ENCODE measurements at regions not wholly inside any gene's neighbourhood (a gene's known extent, or its start where the extent isn't known, plus 50 kb on each side); places are given as distances from the start of the nearest gene placed in this dataset.
"Not testable (repeated sequence)": the region's sequence is repeated elsewhere in the genome, so short reads cannot be mapped to it uniquely, and the experiment has no call there.

- DNase-seq (ENCODE audit: low read depth in 2 of 2) = not testable (repeated sequence)
Measured at GRCh38 chr10:22467393-22467792, 122.1 kb downstream of the SPAG6 start.

DNA sequence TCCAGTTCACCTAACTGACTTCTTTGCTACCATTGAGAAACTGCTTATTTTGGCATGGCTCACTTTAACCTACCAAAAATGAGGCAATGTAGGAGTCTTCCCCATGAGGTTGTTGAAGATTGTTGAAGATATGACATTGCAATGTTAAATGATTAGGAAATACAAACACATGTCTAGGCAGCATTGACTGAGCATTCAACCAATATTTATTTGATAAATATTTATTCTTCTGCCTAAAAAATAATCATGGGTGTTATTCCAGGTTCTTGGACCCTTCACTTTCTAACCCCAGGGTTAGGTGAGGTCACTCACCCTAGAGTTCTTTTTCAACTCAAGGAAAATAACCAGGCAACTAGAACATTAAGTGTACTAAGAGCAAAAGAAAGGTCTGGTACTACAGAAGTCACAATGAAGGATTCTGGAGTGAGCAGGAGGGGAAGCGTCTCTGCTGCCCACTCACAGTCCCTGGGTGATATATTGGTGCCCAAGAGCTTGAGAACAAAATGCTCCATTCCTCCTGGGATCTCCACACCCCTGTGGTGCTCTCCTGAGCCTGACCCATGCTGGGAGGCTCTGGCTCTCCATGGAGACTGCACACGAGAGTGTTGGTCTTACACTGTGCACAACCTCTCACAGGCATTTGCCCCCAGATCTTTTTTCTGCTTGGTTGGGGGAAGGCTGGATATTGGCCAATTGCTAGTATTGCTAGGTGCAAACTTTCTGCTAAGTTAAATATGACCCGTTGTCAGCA lies 123.4 kb downstream of the SPAG6 start:
- DNase-seq (ENCODE audit: low read depth in 2 of 2) = no peak

GRCh38 chr10:22473044-22473443 lies 127.7 kb downstream of the SPAG6 start:
- no peak for DNase-seq (ENCODE audit: low read depth in 2 of 2)

GRCh38 chr10:22473459-22473858 lies 128.2 kb downstream of the SPAG6 start:
- no peak for DNase-seq (ENCODE audit: low read depth in 2 of 2)

DNA sequence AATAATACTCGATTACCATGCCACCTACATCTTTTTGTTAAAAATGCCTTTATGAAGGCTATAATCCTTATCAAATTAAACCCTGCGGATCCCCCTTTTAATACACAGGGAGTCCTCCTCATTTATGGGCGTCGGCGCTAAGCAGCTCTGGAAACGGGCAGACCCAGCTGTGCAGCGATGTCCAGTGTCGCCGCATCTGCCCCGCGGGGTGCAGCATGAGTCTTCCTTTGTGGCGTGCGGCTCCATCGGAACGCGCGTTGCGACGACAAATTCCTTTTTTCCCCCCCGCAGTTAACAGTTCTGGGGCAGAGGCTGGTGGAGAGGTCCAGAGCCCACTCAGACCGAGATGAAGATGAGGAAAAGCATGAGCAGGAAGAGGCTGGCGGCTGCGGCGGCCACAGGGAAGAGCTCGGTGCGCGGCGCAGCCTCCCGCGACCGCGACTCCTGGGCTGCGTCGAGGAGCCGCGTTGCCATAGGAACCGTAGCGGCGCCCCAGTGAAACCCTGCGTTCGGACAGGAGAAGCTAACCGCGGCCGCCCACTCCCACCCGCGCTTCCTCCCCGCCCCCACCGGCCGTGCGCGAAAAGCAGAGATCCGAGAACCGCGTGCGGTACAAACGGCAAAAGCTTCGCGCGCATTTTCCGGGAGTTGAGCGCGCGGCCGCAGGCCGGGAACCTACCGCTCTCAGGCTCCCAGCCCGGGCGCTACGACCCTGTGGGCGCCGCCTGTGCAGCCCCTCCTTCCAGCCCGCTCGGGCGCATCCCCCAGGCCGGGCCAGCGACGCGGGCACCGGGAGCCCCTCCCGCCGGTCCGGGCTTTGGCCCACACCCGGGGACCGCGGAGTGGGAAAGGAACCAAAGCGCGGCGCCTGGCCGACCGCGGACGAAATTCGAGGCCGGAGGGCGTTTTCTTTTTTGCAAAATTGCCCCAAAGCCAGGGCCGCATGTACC lies 130.6 kb downstream of the SPAG6 start:
- peak; percentile 14 to 27 for DNase-seq (ENCODE audit: low read depth in 2 of 2)

DNA sequence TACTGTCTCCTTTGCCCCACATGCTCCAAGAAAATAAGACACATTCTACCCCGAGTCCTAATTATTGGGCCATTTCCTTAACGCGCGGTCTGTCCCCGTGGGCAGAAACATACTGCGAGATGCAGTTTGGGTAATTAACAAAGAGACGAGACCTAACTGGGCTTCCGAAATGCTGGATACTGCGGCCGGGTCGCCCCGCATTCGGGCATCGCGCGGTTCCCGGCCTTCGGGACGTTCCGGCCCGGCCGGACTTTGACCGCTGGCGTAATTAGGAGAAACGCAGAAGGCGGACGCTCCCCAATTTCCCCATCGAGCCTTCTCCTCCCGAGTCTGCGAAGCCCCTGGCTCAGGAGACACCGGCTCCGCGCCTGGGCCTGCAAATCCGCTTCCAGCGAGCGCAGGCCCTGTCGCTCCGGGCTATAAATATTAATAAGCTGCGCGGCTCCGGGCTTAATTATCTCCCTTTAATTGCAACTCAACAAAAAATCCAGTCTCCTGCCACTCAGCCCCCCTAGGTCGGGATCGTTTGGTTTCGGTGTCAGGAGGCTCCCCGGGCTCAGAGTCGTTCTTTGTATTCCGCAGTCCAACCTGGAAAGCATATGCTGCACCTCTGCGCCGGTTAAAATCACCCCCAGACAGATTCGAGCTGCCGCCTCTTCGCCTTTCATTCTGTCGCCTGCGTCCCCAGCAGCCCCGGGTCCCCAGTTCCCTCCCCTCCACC lies 131.5 kb downstream of the SPAG6 start:
- no peak for DNase-seq (ENCODE audit: low read depth in 2 of 2)

GRCh38 chr10:22477334-22478287 lies 132.3 kb downstream of the SPAG6 start:
- DNase-seq (ENCODE audit: low read depth in 2 of 2) = no peak

DNA sequence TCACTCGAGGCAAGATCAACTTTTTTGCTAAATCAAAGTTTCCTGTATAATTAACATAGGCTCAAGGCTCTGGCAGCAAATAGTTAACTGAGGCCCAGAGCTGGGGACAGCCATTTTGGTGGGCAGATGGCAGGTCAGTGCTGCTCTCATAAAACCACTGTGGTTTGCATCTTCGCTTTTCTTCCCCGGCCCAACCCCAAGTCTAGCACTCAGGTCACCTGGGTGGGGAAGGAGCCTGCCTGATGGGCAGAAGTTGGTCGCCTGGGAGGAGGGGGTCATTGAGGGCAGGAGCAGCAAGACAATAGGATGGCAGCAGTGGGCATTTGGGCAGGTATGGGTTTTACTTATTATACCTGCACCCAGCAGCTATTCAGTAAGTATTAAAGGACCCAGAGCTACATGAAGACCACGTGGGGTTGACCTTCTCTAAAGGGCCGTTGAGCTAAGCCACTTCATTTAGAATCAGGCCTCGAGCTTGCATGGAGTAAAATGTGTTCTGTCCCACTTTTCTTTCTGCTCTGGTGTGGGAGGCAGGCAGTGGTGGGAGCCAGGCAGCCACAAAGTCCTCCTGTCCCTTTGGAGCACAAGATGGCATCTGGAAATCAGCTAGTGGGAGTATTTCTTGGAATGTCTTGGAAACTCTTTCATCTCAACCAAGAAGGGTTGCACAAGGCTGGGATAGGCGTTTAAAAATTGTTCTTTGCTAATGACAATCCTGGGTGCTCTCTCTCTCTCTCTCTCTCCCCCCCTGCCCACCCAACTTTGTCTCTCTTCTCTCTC lies 133.4 kb downstream of the SPAG6 start:
- DNase-seq (ENCODE audit: low read depth in 2 of 2) = no peak

DNA sequence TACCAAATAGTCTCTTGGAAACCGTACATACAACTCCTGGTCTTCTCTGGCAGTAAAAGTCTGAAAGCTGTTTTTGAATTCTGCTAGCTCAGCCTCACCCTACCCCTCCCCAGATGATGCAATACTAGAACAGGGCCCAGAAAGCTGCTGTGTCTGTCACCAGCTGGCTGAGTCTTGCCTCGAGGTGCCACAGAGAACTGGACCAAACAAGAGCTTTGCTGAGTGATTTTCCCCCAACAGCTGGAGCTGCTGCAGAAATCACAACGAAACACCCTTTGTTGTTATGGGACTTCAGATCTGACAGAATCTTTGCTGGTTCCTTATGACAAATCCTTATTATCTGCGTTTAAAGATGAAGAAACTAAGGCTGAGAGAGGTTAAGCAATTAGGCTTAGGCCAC lies 134.1 kb downstream of the SPAG6 start:
- no peak for DNase-seq (ENCODE audit: low read depth in 2 of 2)

- no peak for DNase-seq (ENCODE audit: low read depth in 2 of 2)
Measured at GRCh38 chr10:22481106-22481505, 135.8 kb downstream of the SPAG6 start.

- peak; percentile 28 to 31 for DNase-seq (ENCODE audit: low read depth in 2 of 2)
Measured at GRCh38 chr10:22481687-22482539, 136.6 kb downstream of the SPAG6 start.

- DNase-seq (ENCODE audit: low read depth in 2 of 2) = no peak
Measured at GRCh38 chr10:22483132-22483531, 137.8 kb downstream of the SPAG6 start.
